GM18873 (cell line): ENCODE measurements at regions not wholly inside any gene's neighbourhood (a gene's known extent, or its start where the extent isn't known, plus 50 kb on each side); places are given as distances from the start of the nearest gene placed in this dataset.
"Not testable (repeated sequence)": the region's sequence is repeated elsewhere in the genome, so short reads cannot be mapped to it uniquely, and the experiment has no call there.

ENCODE experiments used
- ATAC-seq: cut with Tn5 transposase; IDR thresholded peaks from one replicate; pipeline ENCODE4 v1.9.1; 2021; ENCODE audit warnings: mild to moderate bottlenecking, moderate library complexity, moderate number of reproducible peaks; ENCODE audit not compliant: unreplicated experiment, low FRiP score

GRCh38 chr6:102928109-102928508 is 1534.6 kb downstream of the GRIK2 start:
- ATAC-seq, result no peak

GRCh38 chr6:102918161-102918560 is 1524.7 kb downstream of the GRIK2 start:
- ATAC-seq, result no peak

- ATAC-seq, result no peak
Measured at GRCh38 chr6:102911571-102911970, 1518.1 kb downstream of the GRIK2 start.

- ATAC-seq, result not testable (repeated sequence)
Measured at GRCh38 chr6:102910701-102911139, 1517.2 kb downstream of the GRIK2 start.

GRCh38 chr6:102907181-102907580 is 1513.7 kb downstream of the GRIK2 start:
- ATAC-seq, result no peak

GRCh38 chr6:102902471-102902870 is 1509.0 kb downstream of the GRIK2 start:
- no peak for ATAC-seq

GRCh38 chr6:102895683-102896082 is 1502.2 kb downstream of the GRIK2 start:
- ATAC-seq, result no peak

- no peak for ATAC-seq
Measured at GRCh38 chr6:102885165-102885564, 1491.7 kb downstream of the GRIK2 start.

GRCh38 chr6:102853249-102853955 is 1459.9 kb downstream of the GRIK2 start:
- ATAC-seq, result no peak

GRCh38 chr6:102848796-102849195 is 1455.3 kb downstream of the GRIK2 start:
- no peak for ATAC-seq

- ATAC-seq, result no peak
Measured at GRCh38 chr6:102848210-102848609, 1454.7 kb downstream of the GRIK2 start.

GRCh38 chr6:102841060-102841459 is 1447.6 kb downstream of the GRIK2 start:
- no peak for ATAC-seq

GRCh38 chr6:102832021-102832420 is 1438.5 kb downstream of the GRIK2 start:
- no peak for ATAC-seq

GRCh38 chr6:102820098-102820497 is 1426.6 kb downstream of the GRIK2 start:
- no peak for ATAC-seq

GRCh38 chr6:102815207-102815606 is 1421.7 kb downstream of the GRIK2 start:
- no peak for ATAC-seq

GRCh38 chr6:102813489-102814275 is 1420.2 kb downstream of the GRIK2 start:
- no peak for ATAC-seq

- ATAC-seq, result no peak
Measured at GRCh38 chr6:102812242-102812641, 1418.7 kb downstream of the GRIK2 start.

- not testable (repeated sequence) for ATAC-seq
Measured at GRCh38 chr6:102808944-102809505, 1415.5 kb downstream of the GRIK2 start.

GRCh38 chr6:102799051-102799450 is 1405.5 kb downstream of the GRIK2 start:
- no peak for ATAC-seq

GRCh38 chr6:102798636-102799035 is 1405.1 kb downstream of the GRIK2 start:
- no peak for ATAC-seq

GRCh38 chr6:102793752-102794151 is 1400.2 kb downstream of the GRIK2 start:
- ATAC-seq, result no peak
